ENCODE measurements at regions not wholly inside any gene's neighbourhood (a gene's known extent, or its start where the extent isn't known, plus 50 kb on each side); places are given as distances from the start of the nearest gene placed in this dataset.

DNA sequence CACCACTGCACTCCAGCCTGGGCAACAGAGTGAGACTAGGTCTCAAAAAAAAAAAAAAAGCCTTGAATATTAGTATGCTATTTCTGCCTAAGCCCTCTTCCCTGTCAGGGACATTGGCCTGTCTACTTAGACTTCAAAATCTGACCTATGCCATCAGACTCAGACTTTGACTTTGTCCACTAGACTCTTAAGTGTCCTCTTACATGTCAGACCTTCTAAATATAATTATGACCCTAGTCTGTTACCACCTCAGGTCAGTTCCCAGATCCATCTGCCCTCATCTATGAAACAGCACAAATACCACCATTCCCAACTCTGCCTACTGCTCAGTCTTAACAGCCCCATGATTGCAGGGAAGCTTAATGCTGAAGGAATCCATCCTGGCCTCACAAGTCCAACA lies 244.6 kb downstream of the ZEB2 start:
- ChIA-PET CTCF (no interaction called here), POLR2A (no interaction called here)
- no peak for DNase-seq
- peaks cover 4% of the 10 kb centered on the region for H3K36me3 Mint-ChIP-seq (ENCODE audit: low read depth)
- no peaks in the 10 kb centered on the region for H3K9me3 Mint-ChIP-seq
- H3K27ac Mint-ChIP-seq = no peak overlapping the region
- H3K4me1 Mint-ChIP-seq = peaks cover 14% of the 10 kb centered on the region
- no peaks in the 10 kb centered on the region for H3K27me3 Mint-ChIP-seq
- no peak overlapping the region for H3K4me3 Mint-ChIP-seq

DNA sequence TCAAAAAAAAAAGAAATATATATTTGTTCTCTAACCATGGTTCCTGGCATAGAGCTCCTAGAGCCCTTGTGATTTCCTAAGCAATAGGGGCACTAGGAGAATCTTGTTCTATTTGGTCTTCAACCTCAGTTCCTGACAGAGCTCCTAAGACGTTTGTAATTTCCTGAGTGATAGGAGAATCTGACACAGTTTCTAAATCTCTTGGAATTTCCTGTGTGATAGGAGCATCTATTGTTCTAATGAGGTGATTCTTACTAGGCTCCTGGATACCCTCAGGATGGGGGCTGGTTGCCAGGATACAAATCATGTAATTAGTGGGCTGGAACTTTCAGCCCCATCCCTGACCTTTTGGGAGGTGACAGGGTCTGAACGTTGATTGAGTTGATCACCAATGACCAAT lies 245.8 kb downstream of the ZEB2 start:
- H3K27ac Mint-ChIP-seq = no peak overlapping the region
- no peaks in the 10 kb centered on the region for H3K27me3 Mint-ChIP-seq
- peaks cover 4% of the 10 kb centered on the region for H3K36me3 Mint-ChIP-seq (ENCODE audit: low read depth)
- POLR2A ChIA-PET = no interaction called here
- H3K9me3 Mint-ChIP-seq = no peaks in the 10 kb centered on the region
- DNase-seq = no peak
- H3K4me3 Mint-ChIP-seq = no peak overlapping the region
- peaks cover 11% of the 10 kb centered on the region for H3K4me1 Mint-ChIP-seq
- CTCF ChIA-PET = no interaction called here

DNA sequence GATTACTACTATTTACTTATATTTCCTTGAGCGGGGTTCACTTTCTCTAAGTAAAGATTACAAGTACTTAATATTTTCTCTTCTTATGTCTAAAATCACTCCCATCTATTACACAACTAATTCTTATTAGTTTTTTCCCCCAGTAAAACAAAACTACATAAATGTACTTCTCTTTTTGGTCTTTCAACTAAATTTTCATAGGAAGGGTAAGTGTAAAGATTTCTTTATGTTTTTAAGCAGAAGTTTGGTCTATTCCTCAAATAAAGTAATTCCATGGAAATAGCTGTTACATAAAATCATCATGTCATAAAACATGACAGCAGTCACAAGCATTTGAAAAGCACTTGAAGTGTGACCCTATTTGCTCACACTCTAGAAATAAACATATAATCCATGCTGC lies 249.0 kb downstream of the ZEB2 start:
- no peaks in the 10 kb centered on the region for H3K27me3 Mint-ChIP-seq
- DNase-seq = no peak
- peaks cover 13% of the 10 kb centered on the region for H3K4me1 Mint-ChIP-seq
- no peak overlapping the region for H3K4me3 Mint-ChIP-seq
- peaks cover 2% of the 10 kb centered on the region for H3K9me3 Mint-ChIP-seq
- ChIA-PET CTCF (no interaction called here), POLR2A (no interaction called here)
- peaks cover 12% of the 10 kb centered on the region for H3K36me3 Mint-ChIP-seq (ENCODE audit: low read depth)
- H3K27ac Mint-ChIP-seq = no peak overlapping the region

DNA sequence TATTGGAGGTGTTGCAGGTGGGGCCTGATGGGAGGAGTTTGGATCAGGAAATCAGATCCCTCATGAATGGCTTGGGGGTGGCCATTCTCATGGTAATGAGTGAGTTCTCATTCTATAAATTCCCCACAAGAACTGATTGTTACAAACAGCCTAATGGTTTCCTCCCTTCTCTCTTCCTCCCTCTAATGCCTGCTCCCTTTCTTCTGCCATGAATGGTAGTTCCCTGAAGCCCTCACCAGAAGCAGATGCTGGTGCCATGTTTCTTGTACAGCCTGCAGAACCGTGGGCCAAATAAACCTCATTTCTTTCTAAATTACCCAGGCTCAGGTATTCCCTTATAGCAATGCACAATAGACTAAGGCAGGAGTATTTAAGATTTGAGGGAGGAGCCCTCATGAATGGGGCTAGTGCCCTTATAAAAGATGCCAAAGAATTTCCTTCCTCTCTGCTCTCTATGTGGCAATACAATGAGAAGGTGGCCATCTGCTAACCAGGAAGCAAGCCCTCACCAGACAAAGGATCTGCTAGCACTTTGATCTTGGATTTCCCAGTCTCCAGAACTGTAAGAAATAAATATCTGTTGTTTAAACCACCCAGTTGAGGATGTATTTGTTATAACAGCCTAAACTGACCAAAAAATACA lies 251.8 kb downstream of the ZEB2 start:
- peaks cover 5% of the 10 kb centered on the region for H3K9me3 Mint-ChIP-seq
- peaks cover 12% of the 10 kb centered on the region for H3K36me3 Mint-ChIP-seq (ENCODE audit: low read depth)
- peaks cover 17% of the 10 kb centered on the region for H3K4me1 Mint-ChIP-seq
- ChIA-PET CTCF (no interaction called here), POLR2A (no interaction called here)
- no peak overlapping the region for H3K4me3 Mint-ChIP-seq
- no peak overlapping the region for H3K27ac Mint-ChIP-seq
- no peak for DNase-seq
- no peaks in the 10 kb centered on the region for H3K27me3 Mint-ChIP-seq

DNA sequence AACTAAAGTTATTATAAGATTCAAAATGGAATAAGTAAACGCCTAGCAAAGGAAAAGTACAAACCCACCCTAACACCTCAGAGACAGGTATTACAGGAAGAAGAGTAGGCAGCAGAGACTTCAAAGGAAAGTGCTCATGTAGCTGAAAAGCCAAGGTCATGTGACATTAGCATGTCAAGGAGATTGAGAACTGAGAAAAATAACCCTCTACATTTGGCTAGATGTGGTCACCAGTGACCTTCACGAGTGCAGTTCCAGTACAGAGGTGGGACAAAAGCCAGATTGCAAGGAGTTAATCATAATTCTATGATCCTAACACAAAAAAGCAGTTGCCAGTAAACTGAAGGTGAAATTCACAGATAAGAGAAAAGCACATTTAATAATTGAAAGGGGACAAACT lies 252.7 kb downstream of the ZEB2 start:
- DNase-seq = no peak
- Mint-ChIP-seq H3K36me3 (ENCODE audit: low read depth) (peaks cover 12% of the 10 kb centered on the region), H3K9me3 (peaks cover 5% of the 10 kb centered on the region), H3K27me3 (no peaks in the 10 kb centered on the region), H3K4me1 (peaks cover 17% of the 10 kb centered on the region), H3K4me3 (no peak overlapping the region), H3K27ac (no peak overlapping the region)
- ChIA-PET POLR2A (no interaction called here), CTCF (no interaction called here)

DNA sequence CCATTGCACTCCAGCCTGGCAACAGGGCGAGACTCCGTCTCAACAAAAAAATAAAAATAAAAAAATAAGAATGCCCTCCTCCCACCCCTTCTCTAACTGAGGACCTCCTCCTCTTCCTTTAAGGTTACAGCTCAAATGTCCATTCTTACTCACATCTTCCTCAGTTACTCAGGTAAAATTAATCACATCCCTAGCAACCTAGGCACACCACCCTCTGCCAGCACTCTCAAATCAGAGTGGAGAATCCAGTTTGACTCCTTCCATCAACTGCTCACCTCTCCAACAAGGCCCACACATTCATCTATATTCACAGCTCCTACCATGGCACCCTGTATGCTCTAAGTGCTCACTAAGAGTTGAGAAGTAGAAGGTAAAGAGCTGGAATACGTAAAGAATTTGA lies 254.3 kb downstream of the ZEB2 start:
- H3K27me3 Mint-ChIP-seq = no peaks in the 10 kb centered on the region
- no peak overlapping the region for H3K27ac Mint-ChIP-seq
- POLR2A ChIA-PET = no interaction called here
- no peak for DNase-seq
- peaks cover 27% of the 10 kb centered on the region for H3K4me1 Mint-ChIP-seq
- CTCF ChIA-PET = no interaction called here
- no peak overlapping the region for H3K4me3 Mint-ChIP-seq
- H3K36me3 Mint-ChIP-seq (ENCODE audit: low read depth) = peaks cover 12% of the 10 kb centered on the region
- peaks cover 5% of the 10 kb centered on the region for H3K9me3 Mint-ChIP-seq

DNA sequence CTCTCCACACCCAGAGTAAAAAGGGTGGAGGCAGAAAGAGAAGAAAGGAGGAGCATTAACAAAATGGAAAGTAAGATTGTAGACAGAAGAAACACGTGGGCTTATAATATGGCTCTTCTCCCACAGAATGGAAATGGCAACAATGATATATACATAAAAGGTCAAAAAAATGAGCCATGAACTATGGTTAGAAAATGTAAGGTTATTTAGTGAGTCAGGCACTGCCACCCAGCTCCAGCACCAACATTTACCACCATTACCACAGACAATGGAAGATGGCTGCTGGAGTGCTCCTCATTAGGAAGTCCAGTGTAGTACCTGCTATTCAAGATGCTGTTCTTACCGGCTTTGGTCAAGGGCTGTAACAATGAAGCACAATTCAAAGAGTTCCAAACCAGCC lies 258.0 kb downstream of the ZEB2 start:
- ChIA-PET CTCF (no interaction called here), POLR2A (no interaction called here)
- Mint-ChIP-seq H3K27ac (no peak overlapping the region), H3K4me1 (peaks cover 28% of the 10 kb centered on the region), H3K36me3 (ENCODE audit: low read depth) (peaks cover 23% of the 10 kb centered on the region), H3K4me3 (no peak overlapping the region), H3K27me3 (no peaks in the 10 kb centered on the region), H3K9me3 (peaks cover 22% of the 10 kb centered on the region)
- DNase-seq = no peak

DNA sequence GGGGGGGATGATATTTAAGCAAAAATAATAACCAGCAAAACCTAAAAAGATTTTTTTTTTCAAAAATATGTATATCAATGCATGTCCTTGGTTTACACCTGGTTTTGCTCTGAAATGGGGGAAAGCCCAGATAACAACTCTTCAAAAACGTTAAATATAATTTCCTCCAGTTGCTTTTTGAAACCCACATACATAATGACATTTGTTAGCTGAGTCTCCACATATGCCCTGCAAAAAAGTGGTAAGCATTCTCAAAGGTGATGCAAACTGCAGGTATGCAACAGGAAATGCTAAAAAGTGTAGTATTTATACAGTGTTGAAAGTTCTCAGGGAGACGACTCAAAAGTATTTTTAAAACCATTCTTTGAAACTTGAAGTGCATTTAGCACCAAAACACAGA lies 258.6 kb downstream of the ZEB2 start:
- Mint-ChIP-seq H3K27me3 (no peaks in the 10 kb centered on the region), H3K36me3 (ENCODE audit: low read depth) (peaks cover 23% of the 10 kb centered on the region), H3K4me3 (no peak overlapping the region), H3K4me1 (peaks cover 28% of the 10 kb centered on the region), H3K9me3 (peaks cover 24% of the 10 kb centered on the region), H3K27ac (no peak overlapping the region)
- DNase-seq = no peak
- ChIA-PET CTCF (no interaction called here), POLR2A (no interaction called here)

DNA sequence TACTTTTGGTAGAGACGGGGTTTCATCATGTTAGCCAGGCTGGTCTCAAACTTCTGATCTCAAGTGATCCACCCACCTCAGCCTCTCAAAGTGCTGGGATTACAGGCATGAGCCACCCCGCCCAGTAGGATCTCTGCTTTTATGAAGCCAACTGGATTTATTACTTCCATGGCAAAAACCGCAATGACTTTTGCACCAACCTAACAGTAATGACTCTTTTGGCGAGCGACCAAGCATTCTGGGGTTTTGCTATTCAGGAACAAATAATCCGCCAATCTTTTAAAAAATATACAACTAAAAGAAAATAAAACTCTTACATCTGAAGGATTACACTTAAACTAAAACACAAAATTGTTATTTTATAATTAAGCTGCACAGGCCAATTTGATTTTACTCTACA lies 260.6 kb downstream of the ZEB2 start:
- H3K4me1 Mint-ChIP-seq = peaks cover 27% of the 10 kb centered on the region
- no peak overlapping the region for H3K27ac Mint-ChIP-seq
- ChIA-PET POLR2A (no interaction called here), CTCF (no interaction called here)
- DNase-seq = no peak
- no peak overlapping the region for H3K4me3 Mint-ChIP-seq
- H3K27me3 Mint-ChIP-seq = no peaks in the 10 kb centered on the region
- peaks cover 38% of the 10 kb centered on the region for H3K36me3 Mint-ChIP-seq (ENCODE audit: low read depth)
- peaks cover 38% of the 10 kb centered on the region for H3K9me3 Mint-ChIP-seq

DNA sequence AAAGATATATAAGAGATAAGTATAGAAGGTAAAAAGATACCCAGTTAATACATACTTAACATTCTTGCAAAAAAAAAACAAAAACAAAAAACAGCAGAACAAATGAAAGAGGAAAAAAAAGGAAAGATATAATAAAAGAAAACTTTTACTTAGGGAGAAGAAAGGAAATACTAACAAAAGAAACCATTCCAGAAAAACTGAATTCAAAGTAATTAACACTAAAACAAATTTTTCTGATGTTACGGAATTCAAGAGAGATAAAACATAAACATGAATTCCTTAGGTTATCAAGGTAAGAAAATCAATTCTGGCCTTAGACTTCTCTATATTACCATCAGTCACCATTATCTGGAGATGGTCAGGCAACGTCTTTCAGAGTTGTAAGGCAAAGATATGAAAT lies 261.8 kb downstream of the ZEB2 start:
- Mint-ChIP-seq H3K4me3 (no peak overlapping the region), H3K36me3 (ENCODE audit: low read depth) (peaks cover 48% of the 10 kb centered on the region), H3K27ac (no peak overlapping the region), H3K27me3 (no peaks in the 10 kb centered on the region), H3K9me3 (peaks cover 43% of the 10 kb centered on the region), H3K4me1 (peaks cover 27% of the 10 kb centered on the region)
- CTCF ChIA-PET = no interaction called here
- POLR2A ChIA-PET = no interaction called here
- no peak for DNase-seq

DNA sequence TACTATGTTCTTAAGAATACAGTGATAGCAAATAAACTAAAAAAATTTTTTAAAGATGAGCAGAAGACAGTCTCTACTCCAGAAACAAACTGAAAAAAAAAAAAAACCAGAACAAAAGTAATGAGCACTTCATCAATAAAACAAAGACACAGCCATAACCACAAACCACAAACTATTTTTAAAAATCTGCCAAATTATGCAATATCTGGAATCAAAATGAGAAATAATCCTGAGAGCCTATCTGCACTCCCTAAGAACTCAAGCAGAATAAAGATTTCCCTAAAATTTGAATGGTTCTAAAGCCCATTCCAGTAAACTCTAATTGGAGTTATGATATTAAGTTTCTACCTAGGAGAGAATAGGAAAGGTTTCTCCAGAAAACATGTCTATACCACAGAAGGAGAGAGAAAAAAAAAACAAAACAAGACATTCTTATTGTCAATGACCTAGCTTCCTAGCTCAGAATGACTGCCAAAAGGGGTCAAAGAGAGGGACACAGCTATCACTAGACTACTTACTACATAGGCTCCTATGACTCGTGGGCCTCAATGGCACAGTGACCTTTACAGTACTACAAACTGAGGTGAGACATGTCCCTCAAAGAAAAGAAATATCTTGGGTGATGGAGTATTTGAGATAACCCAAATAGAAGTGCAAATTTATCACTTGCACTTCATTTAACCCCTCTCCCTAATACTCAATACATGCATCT lies 262.8 kb downstream of the ZEB2 start:
- Mint-ChIP-seq H3K4me3 (no peak overlapping the region), H3K9me3 (peaks cover 52% of the 10 kb centered on the region), H3K27me3 (no peaks in the 10 kb centered on the region), H3K36me3 (ENCODE audit: low read depth) (peaks cover 57% of the 10 kb centered on the region), H3K4me1 (peaks cover 27% of the 10 kb centered on the region), H3K27ac (no peak overlapping the region)
- ChIA-PET POLR2A (interaction anchor here (0.6 kb wide), 1 partner anchor 43 kb away, joined by 3 read pairs; no protein-coding TSS in a partner anchor), CTCF (no interaction called here)
- DNase-seq = no peak

DNA sequence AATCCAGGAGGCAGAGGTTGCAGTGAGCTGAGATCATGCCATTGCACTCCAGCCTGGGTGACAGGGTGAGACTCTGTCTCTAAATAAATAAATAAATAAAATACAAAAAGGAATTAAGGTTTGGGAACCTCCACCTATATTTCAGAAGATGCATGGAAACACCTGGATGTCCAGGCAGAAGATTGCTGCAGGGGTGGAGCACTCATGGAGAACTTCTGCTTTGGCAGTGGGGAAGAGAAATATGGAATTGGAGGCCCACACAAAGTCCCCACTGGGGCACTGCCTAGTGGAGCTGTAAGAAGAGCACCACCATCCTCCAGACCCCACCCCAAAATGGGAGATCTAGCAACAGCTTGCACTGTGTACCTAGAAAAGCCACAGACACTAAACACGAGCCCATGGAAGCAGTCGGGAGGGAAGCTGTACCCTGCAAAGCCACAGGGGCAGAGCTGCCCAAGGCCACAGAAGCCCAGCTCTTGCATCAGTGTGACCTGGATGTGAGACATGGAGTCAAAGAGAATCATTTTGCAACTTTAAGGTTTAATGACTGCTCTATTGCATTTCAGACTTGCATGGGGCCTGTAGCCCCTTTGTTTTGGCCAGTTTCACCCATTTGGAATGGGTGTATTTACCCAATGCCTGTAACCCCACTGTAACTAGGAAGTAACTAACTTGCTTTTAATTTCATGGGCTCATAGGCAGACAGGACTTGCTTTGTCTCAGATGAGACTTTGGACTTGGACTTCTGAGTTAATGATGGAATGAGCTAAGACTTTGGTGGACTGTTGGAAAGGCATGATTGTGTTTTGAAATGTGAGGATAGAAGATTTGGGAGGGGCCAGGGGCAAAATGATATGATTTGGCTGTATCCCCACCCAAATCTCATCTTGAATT lies 265.3 kb downstream of the ZEB2 start:
- peaks cover 21% of the 10 kb centered on the region for H3K4me1 Mint-ChIP-seq
- H3K27ac Mint-ChIP-seq = no peak overlapping the region
- peaks cover 52% of the 10 kb centered on the region for H3K9me3 Mint-ChIP-seq
- ChIA-PET POLR2A (no interaction called here), CTCF (no interaction called here)
- DNase-seq = no peak
- no peaks in the 10 kb centered on the region for H3K27me3 Mint-ChIP-seq
- H3K4me3 Mint-ChIP-seq = no peak overlapping the region
- H3K36me3 Mint-ChIP-seq (ENCODE audit: low read depth) = peaks cover 66% of the 10 kb centered on the region

DNA sequence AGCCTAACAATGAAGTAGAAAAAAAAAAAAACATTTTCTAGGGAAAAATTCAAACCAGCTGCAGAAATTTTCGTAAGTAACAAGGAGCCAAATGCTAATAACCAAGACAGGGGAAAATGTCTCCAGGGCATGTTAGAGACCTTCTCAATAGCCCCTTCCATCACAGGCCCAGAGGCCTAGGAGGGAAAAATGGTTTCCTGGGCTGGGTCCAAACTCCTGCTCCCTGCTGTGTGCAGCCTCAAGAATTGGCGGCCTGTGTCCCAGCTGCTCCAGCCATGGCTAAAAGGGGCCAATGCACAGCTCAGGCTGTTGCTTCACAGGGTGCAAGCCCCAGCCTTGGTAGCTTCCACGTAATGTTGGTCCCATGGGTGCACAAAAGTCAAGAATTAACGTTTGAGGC lies 266.2 kb downstream of the ZEB2 start:
- DNase-seq = no peak
- no peak overlapping the region for H3K4me3 Mint-ChIP-seq
- peaks cover 29% of the 10 kb centered on the region for H3K4me1 Mint-ChIP-seq
- H3K27ac Mint-ChIP-seq = no peak overlapping the region
- ChIA-PET CTCF (no interaction called here), POLR2A (no interaction called here)
- H3K36me3 Mint-ChIP-seq (ENCODE audit: low read depth) = peaks cover 66% of the 10 kb centered on the region
- peaks cover 47% of the 10 kb centered on the region for H3K9me3 Mint-ChIP-seq
- H3K27me3 Mint-ChIP-seq = no peaks in the 10 kb centered on the region
